Panc1 (cell line): ENCODE measurements at regions not wholly inside any gene's neighbourhood (a gene's known extent, or its start where the extent isn't known, plus 50 kb on each side); places are given as distances from the start of the nearest gene placed in this dataset.

Source experiments
- ATAC-seq: fragments of 200-7000 bp; cut with Tn5 transposase; 2 replicates; pipeline ENCODE4 v1.9.1; 2020; ENCODE audit warnings: mild to moderate bottlenecking, moderate library complexity
- BruUV-seq: library from RNA; stranded (reverse); fragments of 400-500 nt; replicated peaks from 2 replicates; lab custom pipeline; 2021; lab: Mats Ljungman, UMichigan
- CTCF ChIA-PET: fragments of 300-600 bp; sonication (Branson Sonifier 250); formaldehyde crosslinking; loops from one replicate; lab custom pipeline; 2022; ENCODE audit warnings: antibody characterized with exemption; lab: Charles Lee
- POLR2A ChIA-PET: fragments of 300-600 bp; sonication (Branson Sonifier 250); formaldehyde crosslinking; loops from one replicate; lab custom pipeline; 2022; ENCODE audit warnings: antibody characterized with exemption; lab: Charles Lee
- DNase-seq: peaks from one replicate; pipeline ENCODE4 v3.0.0-alpha.2; 2010; ENCODE audit warnings: low read depth, low spot score
- H3K27ac ChIP-seq: 2 replicates; pipeline ENCODE4 v1.5.1; 2011; ENCODE audit warnings: mild to moderate bottlenecking, low read length, inconsistent platforms
- H3K27me3 ChIP-seq: fragments of 200-500 bp; sonication (Bioruptor generic); 2 replicates; pipeline ENCODE4 v1.6.0; 2014; ENCODE audit warnings: low read length, inconsistent platforms; ENCODE audit not compliant: control insufficient read depth, insufficient read depth
- H3K36me3 ChIP-seq: fragments of 200-500 bp; sonication (Bioruptor generic); 2 replicates; pipeline ENCODE4 v1.5.1; 2014; ENCODE audit warnings: inconsistent platforms, mild to moderate bottlenecking, low read length, moderate library complexity; ENCODE audit not compliant: control insufficient read depth, insufficient read depth
- H3K4me1 ChIP-seq: 2 replicates; pipeline ENCODE4 v1.5.1; 2011; ENCODE audit warnings: inconsistent platforms, mild to moderate bottlenecking, low read length, moderate library complexity; ENCODE audit not compliant: control insufficient read depth, insufficient read depth
- H3K4me3 ChIP-seq, 2 experiments: 2 replicates each; pipeline ENCODE4 v1.5.1; 2011 to 2012; ENCODE audit warnings: low read depth in 2 of 2, low read length in 2 of 2, mild to moderate bottlenecking in 2 of 2, inconsistent platforms in 1 of 2, moderate library complexity in 1 of 2
- H3K9me3 ChIP-seq: fragments of 200-500 bp; sonication (Bioruptor generic); 2 replicates; pipeline ENCODE4 v1.5.1; 2014; ENCODE audit warnings: low read depth, mild to moderate bottlenecking, inconsistent platforms, low read length, moderate library complexity; ENCODE audit not compliant: control insufficient read depth, insufficient read depth
- POLR2AphosphoS5 ChIP-seq: IDR thresholded peaks from 2 replicates; pipeline ENCODE4 v1.6.1; 2012; ENCODE audit warnings: mild to moderate bottlenecking, low read depth, low read length, moderate library complexity
- SIN3A ChIP-seq: IDR thresholded peaks from 2 replicates; pipeline ENCODE4 v1.6.1; 2012; ENCODE audit warnings: low read depth, mild to moderate bottlenecking, low read length, moderate library complexity, borderline replicate concordance; ENCODE audit not compliant: insufficient read depth
- TCF7L2 ChIP-seq: IDR thresholded peaks from 2 replicates; pipeline ENCODE4 v1.6.1; 2011; ENCODE audit warnings: mild to moderate bottlenecking, low read depth, low read length, inconsistent platforms
- in situ Hi-C: cut with HindIII; loops from 2 replicates; pipeline ENCODE4 v1.10.0; 2016; ENCODE audit warnings: low sequenced_read_pairs, low pct_unique_long_range_greater_than_20kb
- intact Hi-C: fragments of 100-400 bp; cut with micrococcal nuclease; formaldehyde crosslinking; loops from one replicate; pipeline ENCODE4 v1.10.0; 2022; ENCODE audit not compliant: unreplicated experiment
- TF ChIP-seq, protein P1 (sequence below): fragments of 450-650 bp; IDR thresholded peaks from 2 replicates; pipeline ENCODE4 v1.5.1; 2017; ENCODE audit warnings: mild to moderate bottlenecking
- TF ChIP-seq, protein P2 (sequence below), 2 experiments: IDR thresholded peaks; 2 replicates each; pipeline ENCODE4 v1.6.1; 2011 to 2012; ENCODE audit warnings: low read depth in 2 of 2, control low read depth in 1 of 2, low read length in 1 of 2, mild to moderate bottlenecking in 1 of 2, moderate library complexity in 1 of 2; ENCODE audit not compliant: insufficient read depth in 1 of 2

DNA sequence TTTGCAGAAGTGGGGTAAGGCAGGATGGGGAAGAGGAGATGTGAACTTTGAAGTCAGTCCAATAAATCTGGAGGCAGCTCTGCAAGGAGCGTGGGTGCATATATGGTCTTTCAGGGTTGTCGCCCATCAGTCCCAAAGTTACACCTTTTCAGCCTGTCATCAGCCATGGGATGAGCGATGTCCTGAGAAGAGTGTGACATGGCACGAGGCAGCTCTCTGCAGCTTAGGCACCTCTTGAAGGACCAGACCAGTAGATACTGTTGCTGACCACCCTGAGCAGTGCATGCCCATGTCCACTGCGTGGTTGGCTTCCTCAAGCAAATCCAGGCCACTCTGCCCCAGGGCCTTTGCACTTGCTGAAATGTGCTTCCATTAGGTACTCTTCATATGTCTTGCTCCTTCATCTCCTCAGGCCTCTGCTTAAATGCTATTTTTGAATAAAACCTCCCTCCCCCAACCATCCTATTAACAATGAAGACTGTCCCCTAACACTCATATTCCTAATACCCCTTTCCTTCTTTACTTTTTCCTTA lies 171.7 kb downstream of the ACTR3 start:
- ChIA-PET POLR2A (no interaction called here), CTCF (no interaction called here)
- no peak for DNase-seq
- TF ChIP-seq TCF7L2 (no peak), SIN3A (no peak), POLR2AphosphoS5 (no peak)
- TF ChIP-seq, protein P1, sequence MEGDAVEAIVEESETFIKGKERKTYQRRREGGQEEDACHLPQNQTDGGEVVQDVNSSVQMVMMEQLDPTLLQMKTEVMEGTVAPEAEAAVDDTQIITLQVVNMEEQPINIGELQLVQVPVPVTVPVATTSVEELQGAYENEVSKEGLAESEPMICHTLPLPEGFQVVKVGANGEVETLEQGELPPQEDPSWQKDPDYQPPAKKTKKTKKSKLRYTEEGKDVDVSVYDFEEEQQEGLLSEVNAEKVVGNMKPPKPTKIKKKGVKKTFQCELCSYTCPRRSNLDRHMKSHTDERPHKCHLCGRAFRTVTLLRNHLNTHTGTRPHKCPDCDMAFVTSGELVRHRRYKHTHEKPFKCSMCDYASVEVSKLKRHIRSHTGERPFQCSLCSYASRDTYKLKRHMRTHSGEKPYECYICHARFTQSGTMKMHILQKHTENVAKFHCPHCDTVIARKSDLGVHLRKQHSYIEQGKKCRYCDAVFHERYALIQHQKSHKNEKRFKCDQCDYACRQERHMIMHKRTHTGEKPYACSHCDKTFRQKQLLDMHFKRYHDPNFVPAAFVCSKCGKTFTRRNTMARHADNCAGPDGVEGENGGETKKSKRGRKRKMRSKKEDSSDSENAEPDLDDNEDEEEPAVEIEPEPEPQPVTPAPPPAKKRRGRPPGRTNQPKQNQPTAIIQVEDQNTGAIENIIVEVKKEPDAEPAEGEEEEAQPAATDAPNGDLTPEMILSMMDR = no peak
- TF ChIP-seq, protein P2, sequence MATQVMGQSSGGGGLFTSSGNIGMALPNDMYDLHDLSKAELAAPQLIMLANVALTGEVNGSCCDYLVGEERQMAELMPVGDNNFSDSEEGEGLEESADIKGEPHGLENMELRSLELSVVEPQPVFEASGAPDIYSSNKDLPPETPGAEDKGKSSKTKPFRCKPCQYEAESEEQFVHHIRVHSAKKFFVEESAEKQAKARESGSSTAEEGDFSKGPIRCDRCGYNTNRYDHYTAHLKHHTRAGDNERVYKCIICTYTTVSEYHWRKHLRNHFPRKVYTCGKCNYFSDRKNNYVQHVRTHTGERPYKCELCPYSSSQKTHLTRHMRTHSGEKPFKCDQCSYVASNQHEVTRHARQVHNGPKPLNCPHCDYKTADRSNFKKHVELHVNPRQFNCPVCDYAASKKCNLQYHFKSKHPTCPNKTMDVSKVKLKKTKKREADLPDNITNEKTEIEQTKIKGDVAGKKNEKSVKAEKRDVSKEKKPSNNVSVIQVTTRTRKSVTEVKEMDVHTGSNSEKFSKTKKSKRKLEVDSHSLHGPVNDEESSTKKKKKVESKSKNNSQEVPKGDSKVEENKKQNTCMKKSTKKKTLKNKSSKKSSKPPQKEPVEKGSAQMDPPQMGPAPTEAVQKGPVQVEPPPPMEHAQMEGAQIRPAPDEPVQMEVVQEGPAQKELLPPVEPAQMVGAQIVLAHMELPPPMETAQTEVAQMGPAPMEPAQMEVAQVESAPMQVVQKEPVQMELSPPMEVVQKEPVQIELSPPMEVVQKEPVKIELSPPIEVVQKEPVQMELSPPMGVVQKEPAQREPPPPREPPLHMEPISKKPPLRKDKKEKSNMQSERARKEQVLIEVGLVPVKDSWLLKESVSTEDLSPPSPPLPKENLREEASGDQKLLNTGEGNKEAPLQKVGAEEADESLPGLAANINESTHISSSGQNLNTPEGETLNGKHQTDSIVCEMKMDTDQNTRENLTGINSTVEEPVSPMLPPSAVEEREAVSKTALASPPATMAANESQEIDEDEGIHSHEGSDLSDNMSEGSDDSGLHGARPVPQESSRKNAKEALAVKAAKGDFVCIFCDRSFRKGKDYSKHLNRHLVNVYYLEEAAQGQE (IDR thresholded peaks at IDR 0.05; ENCODE audit: insufficient read depth in 1 of 2, low read depth in 2 of 2, low read length in 1 of 2) = no peak
- Histone ChIP-seq H3K9me3 (no peaks in the 10 kb centered on the region), H3K4me1 (no peaks in the 10 kb centered on the region), H3K36me3 (no peaks in the 10 kb centered on the region; the same call in 1 of the 2 replicates), H3K27ac (no peak overlapping the region), H3K27me3 (peaks cover 9% of the 10 kb centered on the region), H3K4me3 (no peak overlapping the region)
- intact Hi-C loops (no loop called here), in situ Hi-C loops (no loop called here)
- BruUV-seq = no TSS peak
- no peak for ATAC-seq

DNA sequence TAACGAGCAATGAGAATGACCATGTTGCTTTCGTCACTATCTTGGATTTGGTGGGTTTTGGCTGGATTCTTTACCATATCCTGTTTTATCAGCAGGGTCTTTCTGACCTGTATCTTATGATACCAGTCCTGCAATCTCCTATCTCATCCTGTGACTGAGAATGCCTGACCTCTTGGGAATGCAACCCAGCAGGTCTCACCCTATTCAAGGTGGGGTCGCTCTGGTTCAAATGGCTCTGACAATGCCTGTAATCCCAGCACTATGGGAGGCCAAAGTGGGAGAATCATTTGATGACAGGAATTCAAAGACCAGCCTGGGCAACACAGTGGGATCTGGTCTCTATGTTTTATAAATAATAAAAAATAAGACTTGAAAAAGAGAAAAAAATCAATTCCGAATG lies 173.5 kb downstream of the ACTR3 start:
- H3K27me3 ChIP-seq = peaks cover 2% of the 10 kb centered on the region
- no peak overlapping the region for H3K4me3 ChIP-seq
- CTCF ChIA-PET = no interaction called here
- H3K9me3 ChIP-seq = no peaks in the 10 kb centered on the region
- no peaks in the 10 kb centered on the region; the same call in 1 of the 2 replicates for H3K36me3 ChIP-seq
- TF ChIP-seq SIN3A (no peak), POLR2AphosphoS5 (no peak), TCF7L2 (no peak)
- TF ChIP-seq, protein P2 (IDR thresholded peaks at IDR 0.05; ENCODE audit: insufficient read depth in 1 of 2, low read depth in 2 of 2, low read length in 1 of 2) = no peak
- TF ChIP-seq, protein P1 = no peak
- POLR2A ChIA-PET = no interaction called here
- intact Hi-C loops (no loop called here), in situ Hi-C loops (no loop called here)
- DNase-seq = no peak
- H3K27ac ChIP-seq = no peak overlapping the region
- H3K4me1 ChIP-seq = no peaks in the 10 kb centered on the region
- BruUV-seq = no TSS peak
- no peak for ATAC-seq
